HL-60 (cell line): ENCODE measurements at regions not wholly inside any gene's neighbourhood (a gene's known extent, or its start where the extent isn't known, plus 50 kb on each side); places are given as distances from the start of the nearest gene placed in this dataset.

Experiments
- GABPA ChIP-seq: IDR thresholded peaks from 2 replicates; pipeline ENCODE4 v1.6.1; 2012; ENCODE audit warnings: low read depth
- POLR2AphosphoS5 ChIP-seq: IDR thresholded peaks from 2 replicates; pipeline ENCODE4 v1.6.1; 2012; ENCODE audit warnings: low read depth
- REST ChIP-seq: IDR thresholded peaks from 2 replicates; pipeline ENCODE4 v1.6.1; 2012; ENCODE audit warnings: low read depth; ENCODE audit not compliant: insufficient replicate concordance
- SPI1 ChIP-seq: IDR thresholded peaks from 2 replicates; pipeline ENCODE4 v1.6.1; 2012; ENCODE audit warnings: low read depth, mild to moderate bottlenecking, borderline replicate concordance
- TF ChIP-seq, protein P1 (sequence below): IDR thresholded peaks from one replicate; pipeline ENCODE4 v1.5.1; 2011; ENCODE audit warnings: low read length, control low read depth, inconsistent platforms; ENCODE audit not compliant: insufficient read depth

DNA sequence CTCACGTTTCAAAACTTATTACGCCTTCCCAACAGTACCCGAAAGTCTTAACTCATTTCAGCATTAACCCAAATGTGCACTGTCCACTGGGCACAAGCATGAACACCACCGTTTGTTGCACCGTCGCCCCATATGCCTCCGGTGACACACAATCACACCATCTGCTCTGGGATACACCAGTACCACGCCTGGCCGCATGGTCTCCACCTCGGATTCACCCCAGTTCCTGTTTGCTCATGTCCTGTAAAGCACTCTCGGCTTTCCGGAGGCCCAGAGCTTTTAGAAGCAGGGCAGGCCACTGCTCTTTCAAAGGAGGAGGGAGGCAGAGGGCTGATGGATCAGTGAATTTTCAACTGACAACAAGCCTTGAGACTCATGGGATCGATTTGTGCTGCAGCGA, 1570.0 kb upstream of the DEFB115 start:
- no peak for TF ChIP-seq POLR2AphosphoS5
- TF ChIP-seq, protein P1, sequence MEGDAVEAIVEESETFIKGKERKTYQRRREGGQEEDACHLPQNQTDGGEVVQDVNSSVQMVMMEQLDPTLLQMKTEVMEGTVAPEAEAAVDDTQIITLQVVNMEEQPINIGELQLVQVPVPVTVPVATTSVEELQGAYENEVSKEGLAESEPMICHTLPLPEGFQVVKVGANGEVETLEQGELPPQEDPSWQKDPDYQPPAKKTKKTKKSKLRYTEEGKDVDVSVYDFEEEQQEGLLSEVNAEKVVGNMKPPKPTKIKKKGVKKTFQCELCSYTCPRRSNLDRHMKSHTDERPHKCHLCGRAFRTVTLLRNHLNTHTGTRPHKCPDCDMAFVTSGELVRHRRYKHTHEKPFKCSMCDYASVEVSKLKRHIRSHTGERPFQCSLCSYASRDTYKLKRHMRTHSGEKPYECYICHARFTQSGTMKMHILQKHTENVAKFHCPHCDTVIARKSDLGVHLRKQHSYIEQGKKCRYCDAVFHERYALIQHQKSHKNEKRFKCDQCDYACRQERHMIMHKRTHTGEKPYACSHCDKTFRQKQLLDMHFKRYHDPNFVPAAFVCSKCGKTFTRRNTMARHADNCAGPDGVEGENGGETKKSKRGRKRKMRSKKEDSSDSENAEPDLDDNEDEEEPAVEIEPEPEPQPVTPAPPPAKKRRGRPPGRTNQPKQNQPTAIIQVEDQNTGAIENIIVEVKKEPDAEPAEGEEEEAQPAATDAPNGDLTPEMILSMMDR, result no peak
- TF ChIP-seq SPI1, result no peak
- TF ChIP-seq GABPA, result no peak
- no peak for TF ChIP-seq REST
